CD14-positive monocyte (primary cell): ENCODE measurements at regions not wholly inside any gene's neighbourhood (a gene's known extent, or its start where the extent isn't known, plus 50 kb on each side); places are given as distances from the start of the nearest gene placed in this dataset.

ENCODE experiments used
- DNase-seq, 3 donors: peaks; one replicate each; pipeline ENCODE4 v3.0.0-alpha.2; 2011 to 2022
- H2AFZ ChIP-seq: 2 replicates; pipeline ENCODE4 v1.6.0; 2012; ENCODE audit warnings: mild to moderate bottlenecking, low read depth, low read length, inconsistent platforms; ENCODE audit not compliant: insufficient read depth, poor library complexity, severe bottlenecking
- H3K27ac ChIP-seq, 2 donors: 1 replicate in 1 of 2; 2 replicates in 1 of 2; pipeline ENCODE4 v1.5.1; 2012 to 2013; ENCODE audit warnings: low read length in 2 of 2, control low read depth in 1 of 2, inconsistent platforms in 1 of 2, low read depth in 1 of 2, mild to moderate bottlenecking in 1 of 2
- H3K27me3 ChIP-seq, 2 donors: one replicate each; pipeline versions ENCODE4 v1.6.0 to v1.6.1; 2011 to 2013; ENCODE audit warnings: low read length in 2 of 2; ENCODE audit not compliant: control insufficient read depth in 2 of 2, insufficient read depth in 2 of 2
- H3K36me3 ChIP-seq, 2 donors: replicated peaks in 1 of 2; 1 replicate in 1 of 2; 2 replicates in 1 of 2; pipeline versions ENCODE4 v1.5.1 to v1.6.1; 2012 to 2013; ENCODE audit warnings: low read length in 2 of 2, control low read depth in 1 of 2, inconsistent platforms in 1 of 2, mild to moderate bottlenecking in 1 of 2; ENCODE audit not compliant: insufficient read depth in 2 of 2, control insufficient read depth in 1 of 2
- H3K4me1 ChIP-seq, 2 donors: 1 replicate in 1 of 2; 2 replicates in 1 of 2; pipeline versions ENCODE4 v1.5.1 to v1.6.1; 2012 to 2013; ENCODE audit warnings: low read length in 2 of 2, control low read depth in 1 of 2, inconsistent platforms in 1 of 2, mild to moderate bottlenecking in 1 of 2, moderate library complexity in 1 of 2; ENCODE audit not compliant: insufficient read depth in 2 of 2, control insufficient read depth in 1 of 2
- H3K4me2 ChIP-seq: replicated peaks from 2 replicates; pipeline ENCODE3; 2012; ENCODE audit warnings: low read length, moderate library complexity, mild to moderate bottlenecking; ENCODE audit not compliant: poor library complexity, severe bottlenecking; ENCODE audit errors: extremely low read depth
- H3K4me3 ChIP-seq, 3 experiments: fragments of 200-600 bp in 1 of 3; sonication (generic) in 1 of 3; replicated peaks in 1 of 3; 1 replicate in 2 of 3; 2 replicates in 1 of 3; pipeline ENCODE4 v1.5.1; 2011 to 2013; ENCODE audit warnings: low read length in 3 of 3, mild to moderate bottlenecking in 3 of 3, control low read depth in 2 of 3, low read depth in 2 of 3, inconsistent platforms in 1 of 3, moderate library complexity in 1 of 3
- H3K79me2 ChIP-seq: 2 replicates; pipeline ENCODE4 v1.6.0; 2012; ENCODE audit warnings: mild to moderate bottlenecking, control low read depth, inconsistent platforms, low read length, moderate library complexity; ENCODE audit not compliant: insufficient read depth
- H3K9ac ChIP-seq: 2 replicates; pipeline ENCODE4 v1.6.0; 2017; ENCODE audit warnings: low read length, mild to moderate bottlenecking; ENCODE audit not compliant: insufficient read depth, poor library complexity, severe bottlenecking
- H3K9me3 ChIP-seq, 2 donors: replicated peaks in 1 of 2; 1 replicate in 1 of 2; 2 replicates in 1 of 2; pipeline versions ENCODE4 v1.5.1 to v1.6.1; 2012 to 2013; ENCODE audit warnings: low read length in 2 of 2, control low read depth in 1 of 2; ENCODE audit not compliant: control insufficient read depth in 1 of 2, insufficient read depth in 1 of 2
- H4K20me1 ChIP-seq: 2 replicates; pipeline ENCODE4 v1.6.0; 2012; ENCODE audit warnings: mild to moderate bottlenecking, low read length, control low read depth, moderate library complexity; ENCODE audit not compliant: insufficient read depth
- H3K27ac Mint-ChIP-seq, 7 donors: one replicate each; pipeline ENCODE4 v1.8.0; 2020; ENCODE audit warnings: mild to moderate bottlenecking in 7 of 7, mixed read lengths in 7 of 7, moderate library complexity in 6 of 7, inconsistent platforms in 2 of 7
- H3K27me3 Mint-ChIP-seq, 3 donors: one replicate each; pipeline ENCODE4 v1.8.0; 2021 to 2022; ENCODE audit warnings: low read depth in 3 of 3, mild to moderate bottlenecking in 3 of 3, mixed read lengths in 3 of 3, moderate library complexity in 3 of 3, inconsistent platforms in 1 of 3
- H3K36me3 Mint-ChIP-seq, 2 donors: one replicate each; pipeline ENCODE4 v1.8.0; 2020; ENCODE audit warnings: mixed read lengths in 2 of 2, inconsistent platforms in 1 of 2, mild to moderate bottlenecking in 1 of 2
- H3K4me1 Mint-ChIP-seq: one replicate; pipeline ENCODE4 v1.8.0; 2020; ENCODE audit warnings: mild to moderate bottlenecking, mixed read lengths
- H3K4me3 Mint-ChIP-seq, 2 donors: one replicate each; pipeline ENCODE4 v1.8.0; 2020; ENCODE audit warnings: mild to moderate bottlenecking in 2 of 2, mixed read lengths in 2 of 2, moderate library complexity in 1 of 2
- H3K9me3 Mint-ChIP-seq, 7 donors: one replicate each; pipeline ENCODE4 v1.8.0; 2020 to 2022; ENCODE audit warnings: mixed read lengths in 7 of 7, mild to moderate bottlenecking in 6 of 7, moderate library complexity in 6 of 7, inconsistent platforms in 2 of 7
- CTCF ChIP-seq: fragments of 200-600 bp; IDR thresholded peaks from one replicate; pipeline ENCODE4 v1.8.0; 2022; ENCODE audit warnings: antibody characterized with exemption, mild to moderate bottlenecking
- whole genome bisulfite sequencing: methylation state at CpG from one replicate; pipeline ENCODE4 v1.1.5; 2013; ENCODE audit warnings: missing lambda C conversion rate; ENCODE audit not compliant: insufficient coverage; 5-methylcytosine and 5-hydroxymethylcytosine counted together
- intact Hi-C, 2 donors: fragments of 100-400 bp; cut with micrococcal nuclease; formaldehyde crosslinking; loops; one replicate each; pipeline versions ENCODE4 v1.15.0 to v1.15.1; 2023

GRCh38 chr4:79788884-79789283, 284.1 kb downstream of the ANTXR2 start:
- Mint-ChIP-seq H3K9me3 (peaks cover 7 to 43% (median 22%) of the 10 kb centered on the region in 7 donors), H3K27ac (no peak overlapping the region)
- WGBS: no CpG with 5 or more reads among the region's 1 CpG

DNA sequence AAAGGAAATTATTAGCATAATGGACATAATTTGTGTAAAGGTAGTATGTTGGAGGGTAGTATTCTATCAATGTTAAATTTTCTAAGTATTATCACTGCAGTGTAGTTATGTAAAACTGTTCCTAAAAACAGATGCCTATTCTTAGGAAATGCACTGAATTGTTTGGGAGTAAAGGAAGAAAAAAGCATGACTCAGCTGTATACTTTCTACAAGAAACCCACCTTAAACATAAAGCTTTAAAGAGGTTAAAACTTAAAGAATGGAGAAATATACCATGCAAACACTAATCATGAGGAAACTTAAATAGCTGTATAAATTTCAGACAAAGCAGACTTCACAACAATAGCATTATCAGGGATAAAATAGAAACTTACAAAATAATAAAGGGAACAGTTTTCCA, 292.9 kb downstream of the ANTXR2 start:
- Mint-ChIP-seq H3K36me3 (no peaks in the 10 kb centered on the region), H3K27me3 (no peaks in the 10 kb centered on the region), H3K9me3 (peaks cover 2 to 13% (median 8%) of the 10 kb centered on the region in 7 donors), H3K4me1 (no peaks in the 10 kb centered on the region), H3K4me3 (no peak overlapping the region), H3K27ac (no peak overlapping the region)
- H3K9ac ChIP-seq: no peak overlapping the region
- H3K36me3 ChIP-seq: no peaks in the 10 kb centered on the region
- no peaks in the 10 kb centered on the region for H3K4me1 ChIP-seq
- no peak overlapping the region for H3K4me3 ChIP-seq
- H3K27ac ChIP-seq: no peak overlapping the region
- no peaks in the 10 kb centered on the region for H3K79me2 ChIP-seq
- no peak for DNase-seq
- intact Hi-C loops: no loop called here
- H2AFZ ChIP-seq: no peak overlapping the region
- peaks cover 0 to 9% of the 10 kb centered on the region in 2 donors for H3K9me3 ChIP-seq
- H4K20me1 ChIP-seq: no peaks in the 10 kb centered on the region
- no peak overlapping the region for H3K4me2 ChIP-seq
- TF ChIP-seq CTCF: no peak
- H3K27me3 ChIP-seq: no peaks in the 10 kb centered on the region

More at GRCh38 chr4:79788884-79789283, 284.1 kb downstream of the ANTXR2 start:
- Histone ChIP-seq H3K4me1 (no peaks in the 10 kb centered on the region), H3K27me3 (no peaks in the 10 kb centered on the region), H3K79me2 (no peaks in the 10 kb centered on the region), H3K9ac (no peak overlapping the region), H2AFZ (no peak overlapping the region), H3K36me3 (no peaks in the 10 kb centered on the region), H3K9me3 (peaks cover 13 to 22% of the 10 kb centered on the region in 2 donors), H3K27ac (no peak overlapping the region), H3K4me2 (no peak overlapping the region), H4K20me1 (no peaks in the 10 kb centered on the region), H3K4me3 (no peak overlapping the region)
- no peak for TF ChIP-seq CTCF
- Mint-ChIP-seq H3K4me3 (no peak overlapping the region), H3K36me3 (no peaks in the 10 kb centered on the region), H3K27me3 (no peaks in the 10 kb centered on the region), H3K4me1 (no peaks in the 10 kb centered on the region)
- no peak for DNase-seq
- intact Hi-C loops: no loop called here
